OCI-LY7 (cell line): ENCODE measurements at regions not wholly inside any gene's neighbourhood (a gene's known extent, or its start where the extent isn't known, plus 50 kb on each side); places are given as distances from the start of the nearest gene placed in this dataset.

Experiments
- BruUV-seq: library from RNA; stranded (reverse); fragments of 400-500 nt; replicated peaks from 2 replicates; lab custom pipeline; 2021; lab: Mats Ljungman, UMichigan
- CTCF ChIA-PET: fragments of 300-600 bp; sonication (Branson Sonifier 250); formaldehyde crosslinking; loops from one replicate; lab custom pipeline; 2022; ENCODE audit warnings: antibody characterized with exemption; ENCODE audit not compliant: unreplicated experiment; lab: Charles Lee
- POLR2A ChIA-PET: fragments of 300-600 bp; sonication (Branson Sonifier 250); formaldehyde crosslinking; loops from one replicate; lab custom pipeline; 2022; ENCODE audit warnings: antibody characterized with exemption; lab: Charles Lee
- DNase-seq: peaks from one replicate; pipeline ENCODE4 v3.0.0-alpha.2; 2015; ENCODE audit warnings: low spot score
- H2AFZ ChIP-seq: fragments of 200-600 bp; sonication (generic), shearing (Covaris generic); 2 replicates; pipeline ENCODE4 v1.6.1; 2014; ENCODE audit warnings: mild to moderate bottlenecking, antibody characterized with exemption, low read length, moderate library complexity
- H3K27ac ChIP-seq: fragments of 200-600 bp; sonication (generic); 2 replicates; pipeline ENCODE4 v1.5.1; 2014; ENCODE audit warnings: mixed run types, low read depth, mild to moderate bottlenecking, moderate library complexity, low read length, inconsistent platforms; ENCODE audit not compliant: poor library complexity, severe bottlenecking
- H3K36me3 ChIP-seq: fragments of 200-600 bp; sonication (generic); 2 replicates; pipeline ENCODE4 v1.6.1; 2014; ENCODE audit warnings: mild to moderate bottlenecking, antibody characterized with exemption, low read length, moderate library complexity, mixed read lengths; ENCODE audit not compliant: insufficient read depth
- H3K4me1 ChIP-seq: fragments of 200-600 bp; sonication (generic); 2 replicates; pipeline ENCODE4 v1.5.1; 2014; ENCODE audit warnings: mild to moderate bottlenecking, low read length; ENCODE audit not compliant: insufficient read depth, poor library complexity, severe bottlenecking
- H3K4me2 ChIP-seq: fragments of 200-600 bp; sonication (generic); 2 replicates; pipeline ENCODE4 v1.6.1; 2014; ENCODE audit warnings: mild to moderate bottlenecking, low read length
- H3K4me3 ChIP-seq: fragments of 200-600 bp; sonication (generic); 2 replicates; pipeline ENCODE4 v1.5.1; 2014; ENCODE audit warnings: mild to moderate bottlenecking, low read depth, low read length; ENCODE audit not compliant: poor library complexity, severe bottlenecking
- H3K79me2 ChIP-seq: fragments of 200-600 bp; sonication (generic); 2 replicates; pipeline ENCODE4 v1.6.1; 2016; ENCODE audit warnings: low read depth, mild to moderate bottlenecking, low read length, moderate library complexity, mixed read lengths; ENCODE audit not compliant: insufficient read depth
- H3K9me2 ChIP-seq: fragments of 200-600 bp; sonication (generic); 2 replicates; pipeline ENCODE4 v1.6.1; 2016; ENCODE audit warnings: mild to moderate bottlenecking, low read length, mixed read lengths; ENCODE audit not compliant: insufficient read depth
- H3K9me3 ChIP-seq: fragments of 200-600 bp; sonication (generic); 2 replicates; pipeline ENCODE4 v1.6.1; 2014; ENCODE audit warnings: mild to moderate bottlenecking, mixed run types, low read length, mixed read lengths
- H4K20me1 ChIP-seq: fragments of 200-600 bp; sonication (generic); 2 replicates; pipeline ENCODE4 v1.6.1; 2014; ENCODE audit warnings: mild to moderate bottlenecking, antibody characterized with exemption, low read length, moderate library complexity, mixed read lengths; ENCODE audit not compliant: insufficient read depth
- EZH2phosphoT487 ChIP-seq: fragments of 200-600 bp; sonication (generic); IDR thresholded peaks from 2 replicates; pipeline ENCODE4 v1.6.1; 2018; ENCODE audit warnings: low read depth, borderline replicate concordance, mild to moderate bottlenecking, mixed run types, antibody characterized with exemption, low read length, moderate library complexity, mixed read lengths
- intact Hi-C: fragments of 100-400 bp; cut with micrococcal nuclease; formaldehyde crosslinking; loops from one replicate; pipeline ENCODE4 v1.10.0; 2022; ENCODE audit not compliant: unreplicated experiment
- TF ChIP-seq, protein P1 (sequence below): fragments of 200-600 bp; sonication (generic); conservative IDR thresholded peaks from 2 replicates; pipeline ENCODE4 v1.5.1; 2014; ENCODE audit warnings: mild to moderate bottlenecking, antibody characterized with exemption, low read length, moderate library complexity, mixed read lengths

DNA sequence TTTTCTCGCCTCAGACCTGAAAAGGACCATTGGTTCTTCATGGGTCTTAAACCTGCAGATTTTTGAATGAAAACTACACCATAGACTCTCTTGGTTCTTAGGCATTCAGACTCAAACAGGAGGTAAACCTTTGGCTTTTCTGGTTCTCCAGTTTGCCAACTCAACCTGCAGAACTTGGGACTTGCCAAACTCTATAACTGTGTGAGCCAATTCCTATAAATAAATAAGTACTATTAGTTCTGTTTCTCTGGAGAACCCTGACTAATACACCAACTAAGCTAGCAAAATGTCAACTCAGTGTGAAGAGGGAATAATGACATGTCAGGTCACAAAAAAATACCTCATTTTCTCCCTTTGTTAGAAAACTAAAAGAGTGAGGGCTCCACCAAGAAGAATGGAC lies 374.6 kb downstream of the RAB28 start:
- intact Hi-C loops = loop anchor here (10.0 kb wide), 1 partner anchor 435 kb away; the partner anchor contains the start of gene NKX3-2
- Histone ChIP-seq H3K4me1 (no peaks in the 10 kb centered on the region), H3K36me3 (no peaks in the 10 kb centered on the region), H3K4me3 (no peak overlapping the region), H3K27ac (no peak overlapping the region), H3K9me2 (no peaks in the 10 kb centered on the region), H3K4me2 (no peak overlapping the region), H3K79me2 (no peaks in the 10 kb centered on the region), H4K20me1 (no peaks in the 10 kb centered on the region), H3K9me3 (no peaks in the 10 kb centered on the region), H2AFZ (no peak overlapping the region)
- CTCF ChIA-PET = no interaction called here
- POLR2A ChIA-PET = no interaction called here
- no TSS peak for BruUV-seq
- no peak for DNase-seq
- TF ChIP-seq, protein P1, sequence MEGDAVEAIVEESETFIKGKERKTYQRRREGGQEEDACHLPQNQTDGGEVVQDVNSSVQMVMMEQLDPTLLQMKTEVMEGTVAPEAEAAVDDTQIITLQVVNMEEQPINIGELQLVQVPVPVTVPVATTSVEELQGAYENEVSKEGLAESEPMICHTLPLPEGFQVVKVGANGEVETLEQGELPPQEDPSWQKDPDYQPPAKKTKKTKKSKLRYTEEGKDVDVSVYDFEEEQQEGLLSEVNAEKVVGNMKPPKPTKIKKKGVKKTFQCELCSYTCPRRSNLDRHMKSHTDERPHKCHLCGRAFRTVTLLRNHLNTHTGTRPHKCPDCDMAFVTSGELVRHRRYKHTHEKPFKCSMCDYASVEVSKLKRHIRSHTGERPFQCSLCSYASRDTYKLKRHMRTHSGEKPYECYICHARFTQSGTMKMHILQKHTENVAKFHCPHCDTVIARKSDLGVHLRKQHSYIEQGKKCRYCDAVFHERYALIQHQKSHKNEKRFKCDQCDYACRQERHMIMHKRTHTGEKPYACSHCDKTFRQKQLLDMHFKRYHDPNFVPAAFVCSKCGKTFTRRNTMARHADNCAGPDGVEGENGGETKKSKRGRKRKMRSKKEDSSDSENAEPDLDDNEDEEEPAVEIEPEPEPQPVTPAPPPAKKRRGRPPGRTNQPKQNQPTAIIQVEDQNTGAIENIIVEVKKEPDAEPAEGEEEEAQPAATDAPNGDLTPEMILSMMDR = no peak
- no peak for TF ChIP-seq EZH2phosphoT487

DNA sequence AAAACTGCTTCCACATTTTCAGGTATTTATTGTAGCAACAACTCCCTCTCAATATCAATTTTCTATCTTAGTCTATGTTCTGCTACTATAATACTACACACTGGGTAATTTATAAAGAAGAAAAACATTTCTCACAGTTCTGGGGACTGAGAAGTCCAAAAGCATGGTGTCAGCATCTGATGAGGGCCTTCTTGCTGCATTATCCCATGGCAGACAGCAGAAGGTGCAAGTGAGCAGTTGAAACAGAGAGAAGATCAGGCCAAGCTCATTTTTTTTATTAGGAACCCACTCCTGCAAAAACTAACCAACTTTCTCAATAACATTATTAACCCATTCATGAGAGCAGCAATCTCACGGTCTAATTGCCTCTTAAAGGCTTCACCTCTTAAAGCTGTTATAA lies 376.0 kb downstream of the RAB28 start:
- Histone ChIP-seq H3K9me2 (no peaks in the 10 kb centered on the region), H4K20me1 (no peaks in the 10 kb centered on the region), H2AFZ (no peak overlapping the region), H3K36me3 (no peaks in the 10 kb centered on the region), H3K27ac (no peak overlapping the region), H3K79me2 (no peaks in the 10 kb centered on the region), H3K9me3 (no peaks in the 10 kb centered on the region), H3K4me1 (no peaks in the 10 kb centered on the region), H3K4me2 (no peak overlapping the region), H3K4me3 (no peak overlapping the region)
- POLR2A ChIA-PET = interaction anchor here (1.2 kb wide), 1 partner anchor 38 kb away, joined by 3 read pairs; no protein-coding TSS in a partner anchor
- intact Hi-C loops = loop anchor here (10.0 kb wide), 1 partner anchor 437 kb away; the partner anchor contains the start of gene NKX3-2
- DNase-seq = no peak
- TF ChIP-seq EZH2phosphoT487 = no peak
- TF ChIP-seq, protein P1 = no peak
- no TSS peak for BruUV-seq
- CTCF ChIA-PET = no interaction called here

DNA sequence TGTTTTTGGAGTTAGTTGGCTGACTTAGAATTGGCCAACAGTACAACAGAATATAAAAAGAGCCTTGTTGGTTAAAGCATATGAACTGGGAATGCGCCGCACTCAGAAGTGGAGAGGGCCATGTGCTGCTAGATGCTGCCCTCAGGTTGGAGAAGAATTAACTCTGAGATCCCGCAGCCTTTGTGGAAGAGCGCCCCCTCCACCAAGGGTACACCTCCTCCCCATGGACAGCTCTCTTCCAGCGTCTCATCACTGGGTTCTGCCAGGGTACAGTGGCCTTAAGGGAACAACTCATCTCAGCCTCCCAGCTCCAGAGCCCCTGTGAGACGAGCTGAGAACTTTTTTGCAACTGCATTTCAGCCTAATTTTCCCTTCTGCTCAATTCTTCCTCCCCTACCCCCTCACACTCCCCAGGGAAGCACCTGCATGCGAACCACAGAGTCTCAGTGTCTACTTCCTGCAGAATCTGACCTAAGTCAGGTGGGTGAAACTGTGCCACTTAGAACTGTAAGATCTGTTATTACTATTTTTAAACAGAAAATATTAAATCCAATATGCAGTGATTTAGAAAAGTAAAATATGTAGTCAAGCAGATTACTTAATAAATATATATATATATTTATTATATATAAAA lies 380.6 kb downstream of the RAB28 start:
- no peaks in the 10 kb centered on the region for H3K9me3 ChIP-seq
- no peak overlapping the region for H2AFZ ChIP-seq
- no peak overlapping the region for H3K4me2 ChIP-seq
- no peaks in the 10 kb centered on the region for H3K79me2 ChIP-seq
- H3K4me3 ChIP-seq = no peak overlapping the region
- no TSS peak for BruUV-seq
- intact Hi-C loops = loop anchor here (10.0 kb wide), 1 partner anchor 441 kb away; the partner anchor contains the start of gene NKX3-2
- ChIA-PET CTCF (no interaction called here), POLR2A (interaction anchor here (0.5 kb wide), 1 partner anchor 1093 kb away, joined by 3 read pairs; no protein-coding TSS in a partner anchor)
- no peaks in the 10 kb centered on the region for H3K4me1 ChIP-seq
- H4K20me1 ChIP-seq = no peaks in the 10 kb centered on the region
- H3K27ac ChIP-seq = no peak overlapping the region
- DNase-seq = no peak
- no peaks in the 10 kb centered on the region for H3K36me3 ChIP-seq
- H3K9me2 ChIP-seq = no peaks in the 10 kb centered on the region
- no peak for TF ChIP-seq EZH2phosphoT487
